ENCODE measurements at regions not wholly inside any gene's neighbourhood (a gene's known extent, or its start where the extent isn't known, plus 50 kb on each side); places are given as distances from the start of the nearest gene placed in this dataset.

GRCh38 chr9:103627731-103628130, 466.4 kb upstream of the SMC2 start:
- no peak for TF ChIP-seq GATA2 (IDR thresholded peaks at IDR 0.05; ENCODE audit: low read depth, low read length)
- TF ChIP-seq GATA3 (IDR thresholded peaks at IDR 0.05; ENCODE audit: low read depth, low read length) = no peak

Measured in SH-SY5Y (cell line).